PC-9 (cell line): ENCODE measurements at regions not wholly inside any gene's neighbourhood (a gene's known extent, or its start where the extent isn't known, plus 50 kb on each side); places are given as distances from the start of the nearest gene placed in this dataset.

ENCODE experiments used
- BruUV-seq: library from RNA; stranded (reverse); fragments of 400-500 nt; replicated peaks from 2 replicates; lab custom pipeline; 2021; lab: Mats Ljungman, UMichigan
- CTCF ChIA-PET: fragments of 300-600 bp; sonication (Branson Sonifier 250); formaldehyde crosslinking; loops from one replicate; lab custom pipeline; 2022; ENCODE audit warnings: antibody characterized with exemption; lab: Charles Lee
- POLR2A ChIA-PET: fragments of 300-600 bp; sonication (Branson Sonifier 250); formaldehyde crosslinking; loops from one replicate; lab custom pipeline; 2022; ENCODE audit warnings: antibody characterized with exemption; ENCODE audit not compliant: unreplicated experiment; lab: Charles Lee
- DNase-seq, 2 experiments: peaks; one replicate each; pipeline versions ENCODE4 v3.0.0 to v3.0.0-alpha.2; 2015 to 2022; ENCODE audit warnings: mixed read lengths in 1 of 2
- H2AFZ ChIP-seq: fragments of 200-600 bp; sonication (generic); 2 replicates; pipeline ENCODE4 v1.8.1; 2017; ENCODE audit warnings: antibody characterized with exemption
- H3F3A ChIP-seq: fragments of 200-600 bp; sonication (generic); 2 replicates; pipeline ENCODE4 v1.8.1; 2017; ENCODE audit warnings: antibody characterized with exemption, mild to moderate bottlenecking, low read depth; ENCODE audit not compliant: insufficient read depth
- H3K27ac ChIP-seq: fragments of 200-600 bp; sonication (generic); 2 replicates; pipeline ENCODE4 v1.6.1; 2016; ENCODE audit warnings: mixed run types
- H3K27me3 ChIP-seq: fragments of 200-600 bp; sonication (generic); 2 replicates; pipeline ENCODE4 v1.6.1; 2016; ENCODE audit warnings: low read depth, mixed run types; ENCODE audit not compliant: insufficient read depth
- H3K36me3 ChIP-seq: fragments of 200-600 bp; sonication (generic); 2 replicates; pipeline ENCODE4 v1.6.1; 2016; ENCODE audit warnings: low read depth, mixed run types
- H3K4me1 ChIP-seq: fragments of 200-600 bp; sonication (generic); replicated peaks from 2 replicates; pipeline ENCODE4 v1.6.1; 2016; ENCODE audit warnings: mixed run types; ENCODE audit not compliant: insufficient read depth
- H3K4me2 ChIP-seq: fragments of 200-600 bp; sonication (generic); 2 replicates; pipeline ENCODE4 v1.6.1; 2017; ENCODE audit warnings: mixed run types
- H3K4me3 ChIP-seq: fragments of 200-600 bp; sonication (generic); 2 replicates; pipeline ENCODE4 v1.6.1; 2016; ENCODE audit warnings: mixed run types
- H3K79me2 ChIP-seq: fragments of 200-600 bp; sonication (generic); 2 replicates; pipeline ENCODE4 v1.6.1; 2017; ENCODE audit warnings: low read depth, mixed run types
- H3K9me2 ChIP-seq: fragments of 200-600 bp; sonication (generic); 2 replicates; pipeline ENCODE4 v1.8.1; 2017; ENCODE audit warnings: mild to moderate bottlenecking; ENCODE audit not compliant: insufficient read depth
- H3K9me3 ChIP-seq: fragments of 200-600 bp; sonication (generic); 2 replicates; pipeline ENCODE4 v1.8.1; 2016; ENCODE audit warnings: low read depth; ENCODE audit not compliant: insufficient read depth
- H4K20me1 ChIP-seq: fragments of 200-600 bp; sonication (generic); 2 replicates; pipeline ENCODE4 v1.8.1; 2017; ENCODE audit not compliant: insufficient read depth
- EZH2 ChIP-seq: fragments of 200-600 bp; sonication (generic); IDR thresholded peaks from 2 replicates; pipeline ENCODE4 v1.8.0; 2017; ENCODE audit warnings: antibody characterized with exemption, low read depth
- intact Hi-C: fragments of 100-400 bp; cut with micrococcal nuclease; formaldehyde crosslinking; loops from one replicate; pipeline ENCODE4 v1.10.0; 2022; ENCODE audit not compliant: unreplicated experiment
- TF ChIP-seq, protein P1 (sequence below): fragments of 200-600 bp; sonication (generic); conservative IDR thresholded peaks from 2 replicates; pipeline ENCODE4 v1.6.1; 2017; ENCODE audit warnings: mixed run types, antibody characterized with exemption, mild to moderate bottlenecking, moderate library complexity

DNA sequence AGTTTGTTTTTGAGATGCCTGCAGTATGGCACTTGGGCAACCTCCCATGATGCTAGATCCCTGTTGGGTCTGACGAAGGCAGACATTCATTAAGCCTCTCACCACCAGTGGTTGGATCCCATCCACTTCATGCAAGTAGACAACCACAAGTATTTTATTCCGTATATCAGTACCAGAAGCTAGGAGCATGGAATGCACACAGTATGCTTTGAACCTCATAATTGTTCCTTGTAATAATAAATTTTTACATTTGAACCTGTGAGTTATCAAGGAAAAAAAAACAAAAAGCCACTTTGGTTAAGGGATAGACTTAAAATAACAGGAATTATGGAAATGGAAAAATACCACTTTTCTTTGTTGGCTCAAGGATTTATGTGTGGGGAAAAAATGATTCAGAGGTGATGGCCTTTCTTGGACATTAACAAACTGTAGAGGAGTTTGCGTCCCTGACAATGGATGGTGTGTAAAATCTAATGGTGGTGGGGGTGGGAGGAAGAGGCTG is 107.1 kb upstream of the KCNJ16 start:
- no peak overlapping the region for H3K27ac ChIP-seq
- no peaks in the 10 kb centered on the region for H4K20me1 ChIP-seq
- no peak for TF ChIP-seq EZH2
- TF ChIP-seq, protein P1, sequence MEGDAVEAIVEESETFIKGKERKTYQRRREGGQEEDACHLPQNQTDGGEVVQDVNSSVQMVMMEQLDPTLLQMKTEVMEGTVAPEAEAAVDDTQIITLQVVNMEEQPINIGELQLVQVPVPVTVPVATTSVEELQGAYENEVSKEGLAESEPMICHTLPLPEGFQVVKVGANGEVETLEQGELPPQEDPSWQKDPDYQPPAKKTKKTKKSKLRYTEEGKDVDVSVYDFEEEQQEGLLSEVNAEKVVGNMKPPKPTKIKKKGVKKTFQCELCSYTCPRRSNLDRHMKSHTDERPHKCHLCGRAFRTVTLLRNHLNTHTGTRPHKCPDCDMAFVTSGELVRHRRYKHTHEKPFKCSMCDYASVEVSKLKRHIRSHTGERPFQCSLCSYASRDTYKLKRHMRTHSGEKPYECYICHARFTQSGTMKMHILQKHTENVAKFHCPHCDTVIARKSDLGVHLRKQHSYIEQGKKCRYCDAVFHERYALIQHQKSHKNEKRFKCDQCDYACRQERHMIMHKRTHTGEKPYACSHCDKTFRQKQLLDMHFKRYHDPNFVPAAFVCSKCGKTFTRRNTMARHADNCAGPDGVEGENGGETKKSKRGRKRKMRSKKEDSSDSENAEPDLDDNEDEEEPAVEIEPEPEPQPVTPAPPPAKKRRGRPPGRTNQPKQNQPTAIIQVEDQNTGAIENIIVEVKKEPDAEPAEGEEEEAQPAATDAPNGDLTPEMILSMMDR, result no peak
- H2AFZ ChIP-seq, result no peak overlapping the region
- H3F3A ChIP-seq, result no peaks in the 10 kb centered on the region
- no peak overlapping the region for H3K4me3 ChIP-seq
- ChIA-PET CTCF (no interaction called here), POLR2A (no interaction called here)
- H3K9me2 ChIP-seq, result no peaks in the 10 kb centered on the region
- no peaks in the 10 kb centered on the region for H3K9me3 ChIP-seq
- no peaks in the 10 kb centered on the region for H3K27me3 ChIP-seq
- no peak for DNase-seq
- peaks cover 5% of the 10 kb centered on the region for H3K4me1 ChIP-seq
- BruUV-seq, result no TSS peak
- intact Hi-C loops, result no loop called here
- H3K36me3 ChIP-seq, result no peaks in the 10 kb centered on the region
- H3K79me2 ChIP-seq, result no peaks in the 10 kb centered on the region
- no peak overlapping the region for H3K4me2 ChIP-seq

DNA sequence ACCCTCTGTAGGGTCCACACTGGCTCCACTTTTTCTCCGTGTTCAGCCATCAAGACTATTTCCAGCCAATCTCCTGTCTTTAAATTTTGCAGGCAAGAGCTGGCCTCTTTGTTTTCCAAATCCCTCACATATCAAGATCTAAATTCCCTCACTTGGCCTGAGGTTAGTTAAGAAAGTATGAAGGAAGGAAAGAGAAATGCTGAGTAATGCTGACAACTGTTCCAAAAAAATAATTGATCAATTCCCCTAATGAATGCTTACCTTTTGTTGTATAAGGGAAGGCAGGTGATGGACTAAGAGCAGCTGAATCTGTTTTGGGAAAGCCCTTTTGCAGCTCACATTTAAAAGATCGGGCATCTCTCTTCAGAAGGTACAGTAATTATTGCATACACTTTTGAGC is 105.1 kb upstream of the KCNJ16 start:
- ChIA-PET CTCF (no interaction called here), POLR2A (no interaction called here)
- TF ChIP-seq, protein P1, result no peak
- TF ChIP-seq EZH2, result no peak
- Histone ChIP-seq H2AFZ (peak overlapping the region; percentile 69; the same call in 1 of the 2 replicates), H3K79me2 (no peaks in the 10 kb centered on the region), H4K20me1 (no peaks in the 10 kb centered on the region), H3K4me2 (peak overlapping the region; percentile 30; the same call in 1 of the 2 replicates), H3K27ac (peak overlapping the region; percentile 33; the same call in 1 of the 2 replicates), H3K9me2 (no peaks in the 10 kb centered on the region), H3K36me3 (no peaks in the 10 kb centered on the region), H3K9me3 (no peaks in the 10 kb centered on the region; the same call in 1 of the 2 replicates), H3F3A (no peaks in the 10 kb centered on the region), H3K27me3 (no peaks in the 10 kb centered on the region), H3K4me1 (peaks cover 5% of the 10 kb centered on the region), H3K4me3 (no peak overlapping the region)
- DNase-seq, result no peak
- no TSS peak for BruUV-seq
- intact Hi-C loops, result no loop called here

DNA sequence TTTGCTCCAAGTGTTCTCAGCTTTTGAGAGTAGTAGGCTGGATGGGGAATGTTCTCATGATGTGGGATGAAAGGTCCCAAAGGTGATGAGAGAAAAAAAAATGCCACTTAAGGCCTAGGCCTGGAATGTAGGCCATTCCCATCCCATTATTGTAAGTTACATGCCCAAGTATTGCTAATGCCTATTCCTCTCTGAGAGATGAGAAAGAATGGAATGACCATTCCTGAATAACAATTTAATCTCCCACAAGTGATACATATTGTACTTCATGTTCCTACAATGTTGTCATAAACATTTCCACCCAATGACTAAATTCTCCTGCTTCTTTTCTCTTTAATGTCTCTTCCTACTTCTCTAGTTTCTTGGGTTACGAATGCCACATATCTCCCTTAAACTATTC is 102.8 kb upstream of the KCNJ16 start:
- DNase-seq, result no peak
- POLR2A ChIA-PET, result no interaction called here
- Histone ChIP-seq H3K9me3 (no peaks in the 10 kb centered on the region; the same call in 1 of the 2 replicates), H3K4me2 (no peak overlapping the region), H3F3A (no peaks in the 10 kb centered on the region), H3K9me2 (no peaks in the 10 kb centered on the region), H3K79me2 (no peaks in the 10 kb centered on the region), H2AFZ (no peak overlapping the region), H4K20me1 (no peaks in the 10 kb centered on the region), H3K27me3 (no peaks in the 10 kb centered on the region), H3K4me1 (peaks cover 5% of the 10 kb centered on the region), H3K4me3 (no peak overlapping the region), H3K27ac (no peak overlapping the region), H3K36me3 (no peaks in the 10 kb centered on the region)
- CTCF ChIA-PET, result no interaction called here
- TF ChIP-seq, protein P1, result no peak
- no peak for TF ChIP-seq EZH2
- BruUV-seq, result no TSS peak
- intact Hi-C loops, result no loop called here
